IMR-90 (cell line): ENCODE measurements at regions not wholly inside any gene's neighbourhood (a gene's known extent, or its start where the extent isn't known, plus 50 kb on each side); places are given as distances from the start of the nearest gene placed in this dataset.

ENCODE experiments used
- ATAC-seq: fragments of 200-7000 bp; cut with Tn5 transposase; 2 replicates; pipeline ENCODE4 v1.9.1; 2020; ENCODE audit warnings: low read depth, mild to moderate bottlenecking, moderate library complexity
- BruUV-seq: library from RNA; stranded (reverse); fragments of 400-500 nt; replicated peaks from 2 replicates; lab custom pipeline; 2021; lab: Mats Ljungman, UMichigan
- CTCF ChIA-PET: fragments of 300-600 bp; formaldehyde crosslinking; extraction: SDS; loops from one replicate; lab custom pipeline; 2021; ENCODE audit warnings: antibody characterized with exemption; lab: Yijun Ruan, JAX
- POLR2A ChIA-PET: fragments of 300-600 bp; sonication (Branson Sonifier 250); formaldehyde crosslinking; loops from one replicate; lab custom pipeline; 2022; ENCODE audit warnings: antibody characterized with exemption; ENCODE audit not compliant: unreplicated experiment; lab: Charles Lee
- DNase-seq: peaks from one replicate; pipeline ENCODE4 v3.0.0; 2013
- H2AFZ ChIP-seq: replicated peaks from 2 replicates; pipeline ENCODE3; 2013; ENCODE audit warnings: low read length, mild to moderate bottlenecking; ENCODE audit not compliant: poor library complexity
- H2AK5ac ChIP-seq: 2 replicates; pipeline ENCODE4 v1.6.1; 2013; ENCODE audit warnings: low read depth, low read length, inconsistent platforms
- H2AK9ac ChIP-seq: replicated peaks from 2 replicates; pipeline ENCODE3; 2013; ENCODE audit warnings: mild to moderate bottlenecking, low read depth, low read length, moderate library complexity; ENCODE audit not compliant: poor library complexity
- H2BK120ac ChIP-seq: 2 replicates; pipeline ENCODE4 v1.6.1; 2013; ENCODE audit warnings: low read depth, low read length, inconsistent platforms
- H2BK15ac ChIP-seq: 3 replicates; pipeline ENCODE4 v1.6.1; 2013; ENCODE audit warnings: low read depth, low read length, inconsistent platforms
- H2BK20ac ChIP-seq: 2 replicates; pipeline ENCODE4 v1.6.1; 2013; ENCODE audit warnings: low read depth, mild to moderate bottlenecking, inconsistent platforms, low read length, moderate library complexity
- H2BK5ac ChIP-seq: 2 replicates; pipeline ENCODE4 v1.6.1; 2013; ENCODE audit warnings: mild to moderate bottlenecking, low read depth, low read length, inconsistent platforms; ENCODE audit not compliant: poor library complexity, severe bottlenecking
- H3K14ac ChIP-seq: replicated peaks from 2 replicates; pipeline ENCODE4 v1.6.1; 2013; ENCODE audit warnings: low read depth, low read length, inconsistent platforms
- H3K18ac ChIP-seq: 2 replicates; pipeline ENCODE4 v1.6.1; 2013; ENCODE audit warnings: low read depth, low read length, control low read depth
- H3K23ac ChIP-seq: 2 replicates; pipeline ENCODE4 v1.6.1; 2013; ENCODE audit warnings: low read depth, low read length, inconsistent platforms
- H3K27ac ChIP-seq: 2 replicates; pipeline ENCODE4 v1.5.1; 2013; ENCODE audit warnings: mild to moderate bottlenecking, control low read depth, low read length; ENCODE audit not compliant: insufficient read depth
- H3K27me3 ChIP-seq: 2 replicates; pipeline ENCODE4 v1.6.1; 2013; ENCODE audit warnings: low read length; ENCODE audit not compliant: control insufficient read depth, insufficient read depth
- H3K36me3 ChIP-seq: 2 replicates; pipeline ENCODE4 v1.6.1; 2013; ENCODE audit warnings: low read length, mixed read lengths; ENCODE audit not compliant: control insufficient read depth, insufficient read depth
- H3K4ac ChIP-seq: 2 replicates; pipeline ENCODE4 v1.6.1; 2013; ENCODE audit warnings: low read depth, low read length, inconsistent platforms
- H3K4me1 ChIP-seq: 2 replicates; pipeline ENCODE4 v1.6.1; 2013; ENCODE audit warnings: low read length, mixed read lengths; ENCODE audit not compliant: control insufficient read depth, insufficient read depth
- H3K4me2 ChIP-seq: 2 replicates; pipeline ENCODE4 v1.6.1; 2013; ENCODE audit warnings: low read depth, mild to moderate bottlenecking, control low read depth, low read length, moderate library complexity
- H3K4me3 ChIP-seq: 2 replicates; pipeline ENCODE4 v1.5.1; 2013; ENCODE audit warnings: low read depth, mild to moderate bottlenecking, control low read depth, low read length, moderate library complexity; ENCODE audit not compliant: insufficient read depth
- H3K56ac ChIP-seq: 2 replicates; pipeline ENCODE4 v1.6.1; 2013; ENCODE audit warnings: low read length, inconsistent platforms; ENCODE audit not compliant: insufficient read depth; ENCODE audit errors: extremely low read depth
- H3K79me1 ChIP-seq, 2 experiments: 2 replicates each; pipeline ENCODE4 v1.6.1; 2013; ENCODE audit warnings: low read length in 2 of 2, inconsistent platforms in 1 of 2, low read depth in 1 of 2
- H3K9ac ChIP-seq: 2 replicates; pipeline ENCODE4 v1.6.1; 2013; ENCODE audit warnings: low read depth, low read length, control low read depth
- H3K9me1 ChIP-seq: 2 replicates; pipeline ENCODE4 v1.6.1; 2013; ENCODE audit warnings: low read length, inconsistent platforms; ENCODE audit not compliant: insufficient read depth
- H3K9me3 ChIP-seq: 2 replicates; pipeline ENCODE4 v1.6.1; 2013; ENCODE audit warnings: low read length; ENCODE audit not compliant: control insufficient read depth, insufficient read depth
- H4K20me1 ChIP-seq: 2 replicates; pipeline ENCODE4 v1.6.1; 2013; ENCODE audit warnings: low read length, inconsistent platforms; ENCODE audit not compliant: insufficient read depth
- H4K5ac ChIP-seq: 2 replicates; pipeline ENCODE4 v1.6.1; 2013; ENCODE audit warnings: mild to moderate bottlenecking, low read depth, low read length, control low read depth
- H4K8ac ChIP-seq, 2 experiments: 2 replicates each; pipeline ENCODE4 v1.6.1; 2013; ENCODE audit warnings: low read depth in 2 of 2, low read length in 2 of 2, control low read depth in 1 of 2, inconsistent platforms in 1 of 2
- H4K91ac ChIP-seq: 2 replicates; pipeline ENCODE4 v1.6.1; 2013; ENCODE audit warnings: low read depth, low read length, inconsistent platforms; ENCODE audit not compliant: insufficient read depth
- BHLHE40 ChIP-seq: fragments of 150-350 bp; IDR thresholded peaks from 2 replicates; pipeline ENCODE4 v1.6.1; 2016; ENCODE audit warnings: mild to moderate bottlenecking, low read depth, low read length
- CHD1 ChIP-seq: IDR thresholded peaks from 2 replicates; pipeline ENCODE4 v1.6.1; 2012; ENCODE audit warnings: low read depth, low read length, improper control_type of control experiment
- ELK1 ChIP-seq: fragments of 150-350 bp; IDR thresholded peaks from 2 replicates; pipeline ENCODE4 v1.6.1; 2016; ENCODE audit warnings: low read depth, mild to moderate bottlenecking, low read length, moderate library complexity, borderline replicate concordance
- MAFK ChIP-seq: IDR thresholded peaks from 2 replicates; pipeline ENCODE4 v1.6.1; 2012; ENCODE audit warnings: low read depth, low read length, improper control_type of control experiment
- MXI1 ChIP-seq: IDR thresholded peaks from 2 replicates; pipeline ENCODE4 v1.6.1; 2012; ENCODE audit warnings: low read depth, mild to moderate bottlenecking, low read length, moderate library complexity, borderline replicate concordance
- RFX5 ChIP-seq: IDR thresholded peaks from 2 replicates; pipeline ENCODE4 v1.8.0; 2012; ENCODE audit warnings: low read depth, mild to moderate bottlenecking, low read length, moderate library complexity
- WGBS, 2 experiments: methylation state at CpG; one replicate each; pipeline versions ENCODE4 v1.1.5 to v1.1.7; 2013; ENCODE audit warnings: missing lambda C conversion rate in 2 of 2; ENCODE audit not compliant: insufficient read length in 1 of 2; ENCODE audit errors: extremely low coverage in 2 of 2; 5-methylcytosine and 5-hydroxymethylcytosine counted together
- dilution Hi-C: fragments of 300-500 bp; cut with HindIII; formaldehyde crosslinking; loops from one replicate; pipeline ENCODE4 v1.14.3; 2018; ENCODE audit warnings: low sequenced_read_pairs; ENCODE audit not compliant: unreplicated experiment
- in situ Hi-C: fragments of 300-500 bp; cut with MboI; formaldehyde crosslinking; loops from 3 replicates; pipeline ENCODE4 v1.14.3; 2019; ENCODE audit warnings: low sequenced_read_pairs, inconsistent platforms, mixed read lengths
- intact Hi-C: fragments of 100-400 bp; cut with micrococcal nuclease; formaldehyde crosslinking; loops from 2 replicates; pipeline ENCODE4 v1.10.0; 2022

DNA sequence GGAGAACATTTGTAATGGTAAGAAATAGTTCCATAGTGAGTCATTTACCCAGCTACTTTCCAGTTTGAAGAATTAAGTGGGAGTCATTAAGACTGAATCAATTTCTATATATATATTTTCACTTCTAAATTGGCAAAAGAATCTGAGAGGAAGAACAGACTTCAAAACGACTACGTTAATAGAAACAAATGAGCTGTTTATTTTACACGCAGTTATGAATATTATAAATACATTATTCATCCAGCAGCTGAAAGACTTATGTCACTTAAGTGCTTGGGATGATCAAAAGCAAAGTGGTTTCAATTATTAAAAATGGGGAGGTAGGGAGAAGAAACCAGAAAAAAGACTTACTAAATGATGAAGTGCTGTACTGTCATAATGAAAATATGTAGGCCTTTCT is 260.5 kb upstream of the DDX53 start:
- intact Hi-C loops: no loop called here
- dilution Hi-C loops: no loop called here
- no peak overlapping the region for H3K18ac ChIP-seq
- TF ChIP-seq MAFK: no peak
- TF ChIP-seq RFX5: no peak
- no peak for TF ChIP-seq MXI1
- TF ChIP-seq BHLHE40: no peak
- TF ChIP-seq ELK1: no peak
- no peak for TF ChIP-seq CHD1
- no peaks in the 10 kb centered on the region for H3K9me1 ChIP-seq
- no peak overlapping the region for H3K4me2 ChIP-seq
- H2BK20ac ChIP-seq: no peak overlapping the region
- BruUV-seq: no TSS peak
- no peak overlapping the region for H3K4ac ChIP-seq
- H3K23ac ChIP-seq: no peak overlapping the region
- H3K36me3 ChIP-seq: no peaks in the 10 kb centered on the region
- no peak overlapping the region for H3K4me3 ChIP-seq
- POLR2A ChIA-PET: no interaction called here
- in situ Hi-C loops: no loop called here
- no peak overlapping the region for H4K91ac ChIP-seq
- H3K56ac ChIP-seq: no peak overlapping the region
- no peak overlapping the region for H2AFZ ChIP-seq
- no peaks in the 10 kb centered on the region for H3K9me3 ChIP-seq
- ATAC-seq (peak; percentile 32; the same call in 1 of the 2 replicates), DNase-seq (peak; percentile 28)
- H4K8ac ChIP-seq: no peak overlapping the region
- no peak overlapping the region for H2AK9ac ChIP-seq
- no peaks in the 10 kb centered on the region for H4K20me1 ChIP-seq
- H3K14ac ChIP-seq: no peak overlapping the region
- no peak overlapping the region for H2BK120ac ChIP-seq
- H3K27ac ChIP-seq: no peak overlapping the region
- no peaks in the 10 kb centered on the region for H3K79me1 ChIP-seq
- H4K5ac ChIP-seq: no peak overlapping the region
- H3K4me1 ChIP-seq: no peaks in the 10 kb centered on the region
- no peak overlapping the region for H3K9ac ChIP-seq
- WGBS, 2 experiments: no CpG with 5 or more reads among the region's 3 CpGs
- no peak overlapping the region for H2BK15ac ChIP-seq
- CTCF ChIA-PET: interaction anchor here (2.1 kb wide), 1 partner anchor 9 kb away, joined by 6 read pairs; no protein-coding TSS in a partner anchor
- H2BK5ac ChIP-seq: no peak overlapping the region
- no peak overlapping the region for H2AK5ac ChIP-seq
- no peaks in the 10 kb centered on the region for H3K27me3 ChIP-seq
